ENCODE measurements at regions not wholly inside any gene's neighbourhood (a gene's known extent, or its start where the extent isn't known, plus 50 kb on each side); places are given as distances from the start of the nearest gene placed in this dataset.

DNA sequence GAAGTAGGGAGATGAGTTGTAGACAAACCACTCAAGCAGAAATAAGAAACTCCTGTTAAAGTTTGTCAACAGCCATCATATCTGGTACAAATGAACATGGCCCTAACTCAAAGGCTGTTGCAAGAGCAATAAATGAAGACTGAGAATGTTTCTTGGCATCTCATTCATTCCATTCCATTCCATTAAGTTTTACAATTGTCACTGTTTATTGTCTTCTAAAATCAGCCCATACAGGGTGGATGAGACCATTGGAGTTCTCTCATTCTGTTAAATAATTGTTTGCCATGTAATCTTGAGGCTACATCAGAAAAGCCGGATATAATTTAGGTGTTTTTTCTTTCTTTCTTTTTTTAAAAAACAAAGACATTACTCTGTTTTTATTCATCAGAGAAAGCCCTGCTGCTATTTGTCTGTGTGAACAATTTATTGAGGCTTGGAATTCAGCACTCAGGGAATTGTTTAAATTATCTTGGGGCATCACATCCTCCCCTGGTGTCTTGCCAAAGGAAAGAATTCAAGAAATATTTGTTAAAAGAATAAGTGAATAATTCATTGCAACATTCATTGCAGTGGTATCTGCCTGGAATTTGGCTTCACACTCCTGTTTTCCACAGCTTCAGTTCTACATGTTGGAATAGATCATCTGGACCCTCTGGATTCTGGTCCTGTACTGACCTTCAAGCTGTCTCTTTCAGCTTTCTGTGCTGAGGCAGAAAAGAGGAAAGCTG lies 604.5 kb downstream of the PLPP3 start:
- no peak for DNase-seq (ENCODE audit: low spot score)

- DNase-seq (ENCODE audit: low spot score) = no peak
Measured at GRCh38 chr1:55970526-55971110, 608.7 kb downstream of the PLPP3 start.

- DNase-seq (ENCODE audit: low spot score) = no peak
Measured at GRCh38 chr1:55969322-55969721, 610.0 kb downstream of the PLPP3 start.

- no peak for DNase-seq (ENCODE audit: low spot score)
Measured at GRCh38 chr1:55968661-55969060, 610.7 kb downstream of the PLPP3 start.

- no peak for DNase-seq (ENCODE audit: low spot score)
Measured at GRCh38 chr1:55965981-55966461, 613.3 kb downstream of the PLPP3 start.

DNA sequence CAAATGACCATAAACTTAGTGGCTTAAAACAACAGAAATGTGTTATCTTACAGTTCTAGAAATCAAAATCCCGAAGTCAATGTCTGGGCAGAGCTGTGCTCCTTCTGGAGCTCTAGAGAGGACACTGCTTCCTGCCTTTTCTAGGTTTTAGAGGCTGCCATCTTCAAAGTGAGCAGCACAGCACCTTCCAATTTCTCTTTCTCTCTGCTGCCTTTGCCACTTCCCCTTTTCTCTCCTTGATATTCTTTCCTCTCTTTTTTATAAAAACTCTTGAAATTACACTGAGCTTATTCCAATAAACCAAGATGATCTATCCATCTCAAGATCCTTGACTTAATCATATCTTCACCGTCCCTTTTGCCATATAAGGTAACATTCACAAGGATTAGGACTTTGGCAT lies 616.9 kb downstream of the PLPP3 start:
- DNase-seq (ENCODE audit: low spot score) = no peak

- no peak for DNase-seq (ENCODE audit: low spot score)
Measured at GRCh38 chr1:55959136-55959548, 620.2 kb downstream of the PLPP3 start.

DNA sequence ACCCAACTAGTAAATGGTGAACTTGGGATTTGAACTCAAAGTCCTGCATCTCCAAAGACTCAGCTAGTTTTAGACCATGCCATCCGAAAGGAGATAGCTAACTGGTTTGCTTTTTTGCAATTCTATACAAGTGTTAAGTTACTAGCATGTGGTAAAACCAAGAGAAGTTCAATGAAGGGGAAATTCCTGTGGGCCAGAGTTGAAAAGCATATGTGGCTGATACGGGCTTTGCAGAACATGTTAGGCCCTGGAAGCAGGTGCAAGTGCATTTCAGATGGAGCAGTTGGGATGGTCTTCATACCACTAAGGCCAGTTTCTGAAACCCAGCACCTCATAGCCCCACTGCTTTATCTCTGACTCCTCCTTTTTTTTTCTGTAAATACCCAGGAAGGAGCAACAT lies 620.9 kb downstream of the PLPP3 start:
- no peak for DNase-seq (ENCODE audit: low spot score)

GRCh38 chr1:55957276-55957675 lies 622.1 kb downstream of the PLPP3 start:
- DNase-seq (ENCODE audit: low spot score) = no peak

DNA sequence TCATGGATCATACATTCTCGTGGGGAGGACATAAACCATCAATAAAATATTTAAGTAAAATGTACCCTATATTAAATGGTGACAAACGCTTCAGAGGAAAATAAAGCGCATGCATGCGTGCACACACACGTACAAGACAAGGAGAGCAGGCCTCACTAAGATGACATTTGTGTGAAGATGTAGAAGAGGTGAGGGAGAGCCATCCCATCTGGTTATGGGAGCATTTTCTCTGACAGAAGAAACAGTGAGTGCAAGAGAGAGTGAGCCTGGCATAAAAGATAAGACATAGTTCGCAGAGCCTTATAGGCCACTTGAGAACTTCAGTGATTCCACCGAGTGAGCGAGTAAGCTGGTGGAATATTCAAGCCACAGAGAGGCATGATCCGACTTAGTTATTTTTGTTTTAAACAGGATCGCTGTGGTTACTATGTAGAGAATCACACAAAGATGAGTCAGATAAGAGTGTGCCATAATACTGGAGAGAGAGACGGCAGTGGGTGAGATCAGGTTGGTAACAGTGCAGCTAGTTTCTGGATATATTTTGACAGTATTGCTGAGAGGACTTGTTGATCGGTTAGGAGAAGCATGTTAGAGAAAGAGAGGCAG lies 624.2 kb downstream of the PLPP3 start:
- no peak for DNase-seq (ENCODE audit: low spot score)

DNA sequence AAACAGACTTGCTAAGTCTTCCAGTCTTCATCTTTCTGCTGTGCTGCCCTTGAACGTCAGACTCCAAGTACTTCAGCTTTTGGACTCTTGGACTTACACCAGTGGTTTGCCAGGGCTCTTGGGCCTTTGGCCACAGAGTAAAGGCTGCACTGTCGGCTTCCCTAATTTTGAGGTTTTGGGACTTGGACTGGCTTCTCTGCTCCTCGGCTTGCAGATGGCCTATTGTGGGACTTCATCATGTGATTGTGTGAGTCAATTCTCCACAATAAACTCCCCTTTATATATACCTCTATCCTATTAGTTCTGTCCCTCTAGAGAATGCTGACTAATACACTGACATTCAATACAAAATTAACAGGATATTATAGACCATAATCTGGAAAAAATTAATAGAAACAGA lies 628.1 kb downstream of the PLPP3 start:
- no peak for DNase-seq (ENCODE audit: low spot score)

- no peak for DNase-seq (ENCODE audit: low spot score)
Measured at GRCh38 chr1:55947446-55947845, 631.9 kb downstream of the PLPP3 start.

DNA sequence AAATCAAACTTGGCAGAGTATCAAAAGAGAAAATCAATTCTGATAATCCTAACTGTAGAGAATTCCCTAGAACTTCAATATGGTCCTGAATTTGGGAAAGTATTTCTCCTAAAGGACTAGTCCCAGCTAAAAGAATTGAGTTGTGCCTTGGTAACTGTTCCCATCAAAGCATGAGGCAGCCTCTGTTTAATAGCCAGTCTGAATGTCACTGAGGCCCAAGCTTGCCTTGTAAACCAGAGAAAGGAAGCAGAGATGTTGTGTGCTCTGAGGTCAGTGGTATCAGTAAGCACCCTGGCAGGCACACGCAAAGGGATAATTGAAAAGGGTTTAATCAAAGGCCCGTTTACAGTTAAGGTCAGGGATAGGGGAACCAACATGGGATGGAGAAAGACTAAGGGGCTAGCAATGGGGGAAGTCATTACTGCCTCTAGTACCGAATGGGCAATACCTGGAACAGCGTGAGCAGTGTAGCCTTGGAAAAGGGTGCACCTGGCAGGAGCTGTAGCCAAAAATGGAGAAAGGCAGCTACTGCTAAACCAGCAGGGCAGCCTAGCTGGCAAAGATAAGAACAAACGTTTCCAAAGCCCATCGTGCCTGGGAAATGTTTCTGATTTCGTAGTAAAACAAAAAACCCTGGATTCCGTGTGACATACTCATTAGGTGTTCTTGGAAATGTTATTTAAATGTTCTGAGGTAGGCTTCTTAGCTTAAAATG lies 635.5 kb downstream of the PLPP3 start:
- DNase-seq (ENCODE audit: low spot score) = no peak

DNA sequence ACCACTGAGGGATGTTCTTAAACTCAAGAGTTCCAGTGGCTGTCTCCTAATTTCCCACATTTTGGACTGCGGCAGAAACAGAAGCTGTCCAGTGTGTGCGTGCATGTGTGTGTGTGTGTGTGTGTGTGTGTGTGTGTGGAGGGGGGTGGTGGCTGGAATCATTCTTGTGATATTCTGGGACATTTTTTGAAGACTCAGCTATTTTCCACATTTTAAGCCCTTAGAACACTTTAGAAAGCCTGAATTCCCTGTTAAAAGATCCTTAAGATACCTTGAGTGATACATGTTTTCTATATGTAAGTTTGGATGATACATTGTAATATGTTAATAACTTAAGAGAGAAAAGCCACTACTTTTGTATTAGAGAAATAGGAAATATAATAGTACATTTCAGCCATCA lies 636.4 kb downstream of the PLPP3 start:
- DNase-seq (ENCODE audit: low spot score) = no peak

GRCh38 chr1:55939866-55940265 lies 639.5 kb downstream of the PLPP3 start:
- DNase-seq (ENCODE audit: low spot score) = no peak

GRCh38 chr1:55938861-55939260 lies 640.5 kb downstream of the PLPP3 start:
- DNase-seq (ENCODE audit: low spot score) = no peak

- DNase-seq (ENCODE audit: low spot score) = no peak
Measured at GRCh38 chr1:55938376-55938850, 641.0 kb downstream of the PLPP3 start.

- no peak for DNase-seq (ENCODE audit: low spot score)
Measured at GRCh38 chr1:55937840-55938375, 641.5 kb downstream of the PLPP3 start.

GRCh38 chr1:55935236-55935635 lies 644.1 kb downstream of the PLPP3 start:
- no peak for DNase-seq (ENCODE audit: low spot score)

DNA sequence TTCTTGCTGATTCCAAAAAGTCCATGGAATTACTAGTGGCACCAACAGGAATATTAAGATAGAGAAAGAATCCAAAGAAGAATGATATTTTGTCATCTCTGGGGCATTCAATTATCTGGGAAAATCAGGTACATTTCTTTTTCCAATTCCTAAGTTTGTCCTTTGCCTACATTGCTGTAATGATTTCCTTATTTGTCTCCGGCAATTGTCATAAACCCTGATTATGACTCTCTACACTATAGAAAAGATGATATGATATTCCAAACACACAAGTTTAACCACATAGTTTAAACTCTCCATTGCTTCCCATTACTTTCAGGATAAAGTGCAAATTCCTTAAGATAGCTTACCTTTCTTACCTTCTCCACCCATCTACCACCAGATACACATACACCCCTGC lies 647.0 kb downstream of the PLPP3 start:
- DNase-seq (ENCODE audit: low spot score) = no peak

DNA sequence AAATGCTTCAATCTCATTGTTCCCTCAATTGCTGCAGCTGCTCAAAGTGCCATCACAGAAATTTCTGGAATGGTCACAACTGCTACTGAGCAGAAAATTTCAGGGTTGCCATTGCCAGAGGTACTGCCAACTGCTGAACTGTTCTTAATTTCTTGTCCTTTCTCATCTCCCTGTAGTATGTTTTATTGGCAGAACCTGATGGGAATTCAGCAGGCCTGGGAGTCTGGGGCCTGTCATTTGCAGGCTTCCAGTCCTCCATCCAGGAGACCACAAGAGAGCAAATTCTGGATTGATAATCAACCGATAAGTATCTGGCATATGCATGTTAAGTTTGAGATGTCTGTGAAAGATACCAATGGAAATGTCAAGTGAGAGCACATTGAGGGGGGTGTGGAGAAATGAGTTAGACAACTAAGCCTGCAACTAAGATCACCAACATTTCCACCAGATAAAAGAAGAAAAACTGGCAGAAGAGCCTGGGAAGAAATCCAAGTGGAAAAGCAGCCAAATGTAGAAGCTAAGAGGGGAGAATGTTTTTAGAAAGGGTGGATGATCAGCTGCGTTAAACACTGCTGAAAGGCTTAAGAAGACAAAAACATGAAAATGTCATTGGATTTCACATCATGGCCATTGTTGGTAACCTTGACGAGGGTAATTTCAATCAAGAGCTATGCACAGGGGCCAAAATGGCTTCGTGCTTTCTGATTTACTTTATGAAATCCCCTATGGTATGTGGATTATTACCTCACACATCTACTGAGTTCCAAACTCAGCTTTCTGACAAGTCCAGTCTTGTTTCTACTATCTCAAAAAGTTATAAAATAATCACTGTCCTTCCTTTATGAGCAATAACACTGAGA lies 648.1 kb downstream of the PLPP3 start:
- no peak for DNase-seq (ENCODE audit: low spot score)
